Fibroblast of the aortic adventitia (primary cell): ENCODE measurements at regions not wholly inside any gene's neighbourhood (a gene's known extent, or its start where the extent isn't known, plus 50 kb on each side); places are given as distances from the start of the nearest gene placed in this dataset.

ENCODE experiments used
- DNase-seq: peaks from one replicate; pipeline ENCODE4 v3.0.0-alpha.2; 2010; ENCODE audit warnings: low read depth
- H3K4me3 ChIP-seq: 2 replicates; pipeline ENCODE4 v1.5.1; 2011; ENCODE audit warnings: low read depth, mild to moderate bottlenecking, control low read depth, low read length, moderate library complexity
- CTCF ChIP-seq: IDR thresholded peaks from 2 replicates; pipeline ENCODE4 v1.5.1; 2011; ENCODE audit warnings: mild to moderate bottlenecking, low read length, control low read depth, inconsistent platforms; ENCODE audit not compliant: insufficient read depth

- DNase-seq = no peak
- TF ChIP-seq CTCF = no peak
- no peak overlapping the region for H3K4me3 ChIP-seq
These were observed 150.1 kb downstream of the SLC7A11 start for GRCh38 chr4:138092060-138092459.

GRCh38 chr4:138090918-138091676 is 151.1 kb downstream of the SLC7A11 start:
- H3K4me3 ChIP-seq = no peak overlapping the region
- DNase-seq = peak; percentile 62
- TF ChIP-seq CTCF = no peak

GRCh38 chr4:138090150-138090917 is 151.8 kb downstream of the SLC7A11 start:
- peak; percentile 91 for DNase-seq
- peak overlapping the region; percentile 46 for H3K4me3 ChIP-seq
- TF ChIP-seq CTCF = peak; percentile 68

- H3K4me3 ChIP-seq = no peak overlapping the region
- no peak for TF ChIP-seq CTCF
- DNase-seq = no peak
These were observed 153.5 kb downstream of the SLC7A11 start for GRCh38 chr4:138088449-138089208.

GRCh38 chr4:138087066-138087719 is 155.0 kb downstream of the SLC7A11 start:
- TF ChIP-seq CTCF = no peak
- H3K4me3 ChIP-seq = no peak overlapping the region
- DNase-seq = no peak

GRCh38 chr4:138086611-138087041 is 155.5 kb downstream of the SLC7A11 start:
- no peak for TF ChIP-seq CTCF
- no peak for DNase-seq
- no peak overlapping the region for H3K4me3 ChIP-seq
